ENCODE measurements at regions not wholly inside any gene's neighbourhood (a gene's known extent, or its start where the extent isn't known, plus 50 kb on each side); places are given as distances from the start of the nearest gene placed in this dataset.

DNA sequence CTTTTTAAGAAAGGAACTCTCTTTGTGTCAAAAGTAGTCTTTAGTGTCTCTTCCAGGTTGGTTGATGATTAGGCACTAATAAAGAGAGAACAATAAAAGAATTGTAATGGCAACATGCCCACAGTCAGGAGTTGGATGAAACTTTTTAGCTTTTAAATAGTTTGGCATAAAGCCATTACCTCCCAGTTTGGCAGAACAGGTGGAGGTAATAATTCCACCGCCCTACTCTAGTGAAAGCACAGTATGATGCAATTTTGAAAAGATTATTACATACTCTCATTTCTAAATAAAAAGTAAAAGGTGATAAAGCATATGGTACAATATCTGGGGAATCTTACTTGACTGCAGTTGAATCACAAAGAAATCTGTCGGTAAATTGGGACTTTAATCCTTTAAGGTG, 497.6 kb downstream of the SUCLA2 start:
- H3K36me3 ChIP-seq (replicated peaks), result no peaks in the 10 kb centered on the region
- in situ Hi-C loops (cut with HindIII; ENCODE audit: low pct_ligation_motif_present, low sequenced_read_pairs), result no loop called here
- no peaks in the 10 kb centered on the region for H3K27me3 ChIP-seq (replicated peaks)
- H3K4me3 ChIP-seq (ENCODE audit: low read depth, low read length), result no peak overlapping the region
- TF ChIP-seq, protein P1, sequence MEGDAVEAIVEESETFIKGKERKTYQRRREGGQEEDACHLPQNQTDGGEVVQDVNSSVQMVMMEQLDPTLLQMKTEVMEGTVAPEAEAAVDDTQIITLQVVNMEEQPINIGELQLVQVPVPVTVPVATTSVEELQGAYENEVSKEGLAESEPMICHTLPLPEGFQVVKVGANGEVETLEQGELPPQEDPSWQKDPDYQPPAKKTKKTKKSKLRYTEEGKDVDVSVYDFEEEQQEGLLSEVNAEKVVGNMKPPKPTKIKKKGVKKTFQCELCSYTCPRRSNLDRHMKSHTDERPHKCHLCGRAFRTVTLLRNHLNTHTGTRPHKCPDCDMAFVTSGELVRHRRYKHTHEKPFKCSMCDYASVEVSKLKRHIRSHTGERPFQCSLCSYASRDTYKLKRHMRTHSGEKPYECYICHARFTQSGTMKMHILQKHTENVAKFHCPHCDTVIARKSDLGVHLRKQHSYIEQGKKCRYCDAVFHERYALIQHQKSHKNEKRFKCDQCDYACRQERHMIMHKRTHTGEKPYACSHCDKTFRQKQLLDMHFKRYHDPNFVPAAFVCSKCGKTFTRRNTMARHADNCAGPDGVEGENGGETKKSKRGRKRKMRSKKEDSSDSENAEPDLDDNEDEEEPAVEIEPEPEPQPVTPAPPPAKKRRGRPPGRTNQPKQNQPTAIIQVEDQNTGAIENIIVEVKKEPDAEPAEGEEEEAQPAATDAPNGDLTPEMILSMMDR (IDR thresholded peaks at IDR 0.05; ENCODE audit: low read depth, low read length, missing control alignments), result no peak
- no peak overlapping the region for H3K27ac ChIP-seq
- DNase-seq, result no peak

DNA sequence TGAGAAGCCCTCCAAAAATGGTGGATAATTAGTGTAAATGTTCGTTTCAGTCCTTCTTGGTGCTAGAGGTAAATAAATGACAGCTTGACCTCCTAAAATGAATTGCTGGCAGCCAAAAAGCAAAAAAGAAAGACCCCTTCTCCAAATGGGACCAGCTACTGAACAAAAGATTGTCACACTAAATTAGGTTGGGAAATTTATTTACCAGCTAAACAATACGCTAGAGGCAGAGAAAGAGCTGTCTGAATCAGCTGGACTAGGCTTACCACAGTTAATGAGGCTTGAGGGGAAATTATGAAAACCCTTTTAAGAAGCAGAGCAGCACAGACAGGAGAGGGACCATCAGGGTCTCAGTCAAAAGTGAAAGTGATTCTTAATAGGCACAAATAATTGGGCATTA, 498.9 kb downstream of the SUCLA2 start:
- H3K27me3 ChIP-seq (replicated peaks), result no peaks in the 10 kb centered on the region
- DNase-seq, result no peak
- in situ Hi-C loops (cut with HindIII; ENCODE audit: low pct_ligation_motif_present, low sequenced_read_pairs), result no loop called here
- TF ChIP-seq, protein P1 (IDR thresholded peaks at IDR 0.05; ENCODE audit: low read depth, low read length, missing control alignments), result no peak
- H3K27ac ChIP-seq, result no peak overlapping the region
- H3K36me3 ChIP-seq (replicated peaks), result no peaks in the 10 kb centered on the region
- H3K4me3 ChIP-seq (ENCODE audit: low read depth, low read length), result no peak overlapping the region

DNA sequence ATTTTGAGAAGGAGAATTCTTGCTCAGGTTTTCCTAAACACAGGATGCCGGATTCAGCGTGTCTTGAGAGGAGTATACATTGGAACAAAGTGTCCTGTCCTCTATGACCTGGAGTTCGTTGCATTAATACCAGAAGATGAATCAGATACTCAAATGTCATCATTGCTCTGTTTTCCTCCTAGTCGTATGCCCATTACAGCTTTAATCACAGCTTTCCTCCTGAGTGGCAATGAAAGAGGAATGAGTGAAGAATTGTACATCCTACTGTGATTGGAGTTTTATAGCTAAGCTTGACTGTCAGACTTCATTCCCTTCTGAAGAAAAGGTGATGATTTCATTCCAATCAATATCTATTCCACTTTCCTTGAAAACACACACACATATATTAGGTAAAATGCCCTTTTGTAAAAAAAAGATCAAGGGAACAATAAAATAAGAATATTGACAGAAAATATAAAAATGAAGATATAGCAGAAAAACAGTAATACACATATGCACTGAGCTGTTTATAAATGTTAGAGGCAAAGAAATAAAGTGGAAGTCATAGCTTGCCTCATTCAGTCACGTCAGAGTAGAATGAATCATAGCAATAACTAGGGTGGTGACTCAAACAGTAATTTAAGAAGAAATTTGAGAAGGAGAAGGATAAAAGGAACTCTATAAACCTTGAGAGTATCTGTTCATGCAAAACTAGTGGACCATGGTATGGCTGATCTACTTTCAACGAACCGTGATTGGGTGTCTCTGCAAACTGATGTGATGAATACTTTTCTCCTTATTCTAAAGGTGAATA, 501.5 kb downstream of the SUCLA2 start:
- no peaks in the 10 kb centered on the region for H3K27me3 ChIP-seq (replicated peaks)
- TF ChIP-seq, protein P1 (IDR thresholded peaks at IDR 0.05; ENCODE audit: low read depth, low read length, missing control alignments), result no peak
- no peak overlapping the region for H3K4me3 ChIP-seq (ENCODE audit: low read depth, low read length)
- peak overlapping the region; percentile 89 for H3K27ac ChIP-seq
- DNase-seq, result peak; percentile 56
- H3K36me3 ChIP-seq (replicated peaks), result no peaks in the 10 kb centered on the region
- in situ Hi-C loops (cut with HindIII; ENCODE audit: low pct_ligation_motif_present, low sequenced_read_pairs), result no loop called here

DNA sequence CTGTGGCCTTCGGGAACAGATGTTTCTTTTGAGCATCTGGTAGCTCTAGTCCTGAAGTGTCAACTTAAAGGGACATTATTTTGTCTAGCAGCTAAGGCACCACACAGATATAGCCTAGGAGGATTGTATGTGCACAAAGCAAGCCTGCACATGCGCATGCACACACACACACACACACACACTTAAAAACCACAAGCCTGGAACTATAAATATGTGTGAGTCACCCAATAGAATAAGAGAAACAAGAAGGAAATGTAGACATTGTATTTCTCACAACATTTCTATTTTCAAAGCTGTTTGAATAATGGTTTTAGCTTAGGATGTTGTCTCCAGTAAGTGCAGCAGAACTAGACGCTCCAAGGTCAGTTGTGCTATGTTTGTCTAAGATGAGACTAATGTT, 516.5 kb downstream of the SUCLA2 start:
- DNase-seq, result peak; percentile 87
- in situ Hi-C loops (cut with HindIII; ENCODE audit: low pct_ligation_motif_present, low sequenced_read_pairs), result no loop called here
- peak overlapping the region; percentile 31 for H3K27ac ChIP-seq

DNA sequence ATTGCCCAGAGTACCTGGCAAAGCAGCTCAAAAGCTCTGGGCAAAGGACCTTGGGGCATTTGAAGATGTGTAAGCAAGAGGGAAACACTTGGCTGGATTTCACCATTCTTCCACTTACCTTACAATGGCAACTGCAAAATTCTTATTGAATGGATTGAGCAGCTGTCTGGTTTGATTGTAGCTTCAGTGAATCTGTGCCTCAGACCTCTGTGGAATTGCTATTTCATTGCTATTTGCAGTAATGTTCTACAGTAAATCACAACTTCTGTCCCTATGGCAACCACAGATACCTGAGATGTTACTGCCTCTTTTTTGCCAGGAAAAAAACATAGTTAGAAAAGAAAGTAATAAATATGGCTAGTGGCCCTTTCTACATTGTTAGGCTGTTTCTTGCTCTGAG, 519.5 kb downstream of the SUCLA2 start:
- TF ChIP-seq, protein P1 (IDR thresholded peaks at IDR 0.05; ENCODE audit: low read depth, low read length, missing control alignments), result no peak
- no peak overlapping the region for H3K4me3 ChIP-seq (ENCODE audit: low read depth, low read length)
- H3K36me3 ChIP-seq (replicated peaks), result no peaks in the 10 kb centered on the region
- in situ Hi-C loops (cut with HindIII; ENCODE audit: low pct_ligation_motif_present, low sequenced_read_pairs), result no loop called here
- no peaks in the 10 kb centered on the region for H3K27me3 ChIP-seq (replicated peaks)
- H3K27ac ChIP-seq, result no peak overlapping the region
- no peak for DNase-seq

More for the DNA sequence above, 516.5 kb downstream of the SUCLA2 start:
- no peaks in the 10 kb centered on the region for H3K36me3 ChIP-seq (replicated peaks)
- TF ChIP-seq, protein P1 (IDR thresholded peaks at IDR 0.05; ENCODE audit: low read depth, low read length, missing control alignments), result no peak
- H3K27me3 ChIP-seq (replicated peaks), result no peaks in the 10 kb centered on the region
- no peak overlapping the region for H3K4me3 ChIP-seq (ENCODE audit: low read depth, low read length)

DNA sequence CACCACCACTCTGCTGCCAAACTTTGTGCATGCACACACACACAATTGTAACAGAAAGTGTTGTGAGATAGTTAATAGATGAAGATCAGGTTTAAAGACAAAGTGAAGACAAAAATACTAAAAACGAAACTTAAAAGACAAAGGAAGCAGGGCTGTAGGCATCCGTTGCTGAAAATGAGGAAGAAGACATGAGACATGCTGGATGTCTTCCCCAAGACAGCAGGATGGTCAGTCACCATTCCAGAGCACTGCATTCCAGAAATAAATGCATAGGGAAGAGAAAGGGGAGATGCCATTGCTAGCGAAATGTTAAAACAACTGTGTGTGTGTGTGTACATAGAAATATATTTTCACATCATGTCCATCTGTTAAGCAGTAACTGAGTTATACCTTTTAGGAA, 520.1 kb downstream of the SUCLA2 start:
- no peaks in the 10 kb centered on the region for H3K36me3 ChIP-seq (replicated peaks)
- in situ Hi-C loops (cut with HindIII; ENCODE audit: low pct_ligation_motif_present, low sequenced_read_pairs), result no loop called here
- H3K4me3 ChIP-seq (ENCODE audit: low read depth, low read length), result no peak overlapping the region

More for the DNA sequence above, 520.1 kb downstream of the SUCLA2 start:
- TF ChIP-seq, protein P1 (IDR thresholded peaks at IDR 0.05; ENCODE audit: low read depth, low read length, missing control alignments), result no peak
- Histone ChIP-seq H3K27ac (no peak overlapping the region), H3K27me3 (replicated peaks) (no peaks in the 10 kb centered on the region)
- DNase-seq, result no peak
